NOMO-1 treated with DMSO at 0.1 percent for 48 hours (cell line): ENCODE measurements at regions not wholly inside any gene's neighbourhood (a gene's known extent, or its start where the extent isn't known, plus 50 kb on each side); places are given as distances from the start of the nearest gene placed in this dataset.
"Not testable (repeated sequence)": the region's sequence is repeated elsewhere in the genome, so short reads cannot be mapped to it uniquely, and the experiment has no call there.

ENCODE experiments used
- DNase-seq: peaks from one replicate; lab custom pipeline; 2025; ENCODE audit not compliant: unreplicated experiment; lab: John Stamatoyannopoulos, UW

DNA sequence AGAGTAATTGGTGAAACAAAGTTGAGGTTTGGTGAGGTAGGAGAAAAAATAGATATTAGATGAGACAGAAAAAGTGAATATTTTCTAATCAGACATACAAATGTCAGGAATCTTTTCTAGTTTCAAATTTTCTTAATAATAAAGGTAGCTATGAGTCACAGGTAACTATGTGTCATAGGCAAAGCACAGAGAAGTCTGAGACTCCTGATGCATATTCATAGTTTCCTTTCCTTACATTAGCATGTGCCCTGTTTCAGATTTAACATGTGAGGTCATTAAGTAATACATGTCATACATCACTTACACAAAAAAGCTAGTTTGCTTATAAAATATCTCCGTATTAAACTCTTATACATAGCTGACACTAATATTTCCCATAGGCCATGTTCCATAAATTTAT, 1141.3 kb upstream of the PCDH20 start:
- no peak for DNase-seq

DNA sequence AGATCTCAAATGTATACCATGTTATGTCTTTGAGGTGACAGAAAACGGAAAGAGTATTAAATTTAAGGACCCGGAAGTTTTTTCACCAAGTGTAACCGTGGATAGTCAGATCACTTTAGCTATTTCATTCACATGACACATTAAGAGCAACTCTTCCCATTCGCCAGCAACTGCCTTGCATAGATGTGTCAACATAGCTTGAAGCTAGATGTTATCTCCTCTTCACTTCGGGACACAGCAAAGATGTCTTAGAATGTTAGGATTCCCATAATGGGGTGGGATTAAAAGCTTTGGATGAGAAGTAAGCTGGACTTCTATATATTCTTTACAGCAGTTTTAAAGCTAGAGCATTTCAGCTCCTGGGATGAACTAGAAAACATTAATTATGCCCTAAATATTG, 1135.9 kb upstream of the PCDH20 start:
- no peak for DNase-seq

DNA sequence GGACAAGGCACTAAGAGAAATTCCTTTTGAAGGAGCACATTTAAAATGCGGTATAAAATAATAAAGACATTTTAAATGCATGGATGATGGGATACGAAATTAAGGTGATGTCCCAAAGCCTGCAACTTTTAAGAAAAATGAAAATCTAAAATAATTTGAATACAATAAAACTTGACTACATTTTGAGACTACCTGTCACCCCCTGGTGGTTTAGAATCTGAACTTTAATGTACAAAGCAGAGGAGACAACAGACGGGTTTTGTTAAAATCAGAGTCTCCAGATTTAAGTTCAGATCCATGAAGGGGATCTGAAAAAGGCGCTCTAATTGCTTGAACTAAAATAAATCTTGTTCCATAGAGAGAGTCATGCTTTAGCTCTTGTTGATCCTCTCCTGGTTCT, 1129.3 kb upstream of the PCDH20 start:
- no peak for DNase-seq

DNA sequence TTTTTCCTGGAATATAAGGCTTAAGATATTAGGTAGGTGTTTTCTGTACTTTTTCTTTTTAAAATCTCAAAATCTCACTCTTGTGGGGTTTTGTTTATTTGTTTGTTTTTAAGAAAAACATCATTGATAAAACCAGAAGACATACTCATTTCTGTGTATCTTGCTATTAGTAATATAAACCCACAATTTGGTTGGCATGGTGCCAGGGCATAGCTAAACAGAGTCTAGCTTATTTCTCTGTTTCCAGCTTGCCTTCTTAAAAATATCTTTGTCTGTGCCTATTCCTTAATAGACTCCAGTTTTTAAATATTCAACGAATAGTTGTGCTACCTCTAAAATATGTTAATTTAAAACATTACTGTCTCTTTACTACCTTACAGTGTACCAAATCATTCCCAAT, 1121.9 kb upstream of the PCDH20 start:
- no peak for DNase-seq

DNA sequence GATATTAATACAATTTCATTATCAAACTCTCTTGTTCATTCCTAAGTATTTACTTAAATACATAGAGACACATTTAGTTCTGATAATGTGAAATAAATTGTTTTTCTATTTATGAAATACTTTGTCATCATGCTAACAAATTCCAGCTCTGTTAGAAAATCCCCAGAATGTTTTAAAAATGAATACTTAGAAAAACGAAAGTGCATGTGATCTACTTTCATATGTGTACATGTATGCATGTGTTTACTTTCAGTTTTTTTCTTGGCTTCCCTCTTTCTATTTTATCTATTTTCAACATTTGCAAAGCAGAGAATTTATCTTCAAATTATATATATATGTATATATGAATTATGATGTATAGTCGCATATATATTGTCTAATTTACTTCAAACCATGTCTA, 1110.0 kb upstream of the PCDH20 start:
- DNase-seq = no peak

DNA sequence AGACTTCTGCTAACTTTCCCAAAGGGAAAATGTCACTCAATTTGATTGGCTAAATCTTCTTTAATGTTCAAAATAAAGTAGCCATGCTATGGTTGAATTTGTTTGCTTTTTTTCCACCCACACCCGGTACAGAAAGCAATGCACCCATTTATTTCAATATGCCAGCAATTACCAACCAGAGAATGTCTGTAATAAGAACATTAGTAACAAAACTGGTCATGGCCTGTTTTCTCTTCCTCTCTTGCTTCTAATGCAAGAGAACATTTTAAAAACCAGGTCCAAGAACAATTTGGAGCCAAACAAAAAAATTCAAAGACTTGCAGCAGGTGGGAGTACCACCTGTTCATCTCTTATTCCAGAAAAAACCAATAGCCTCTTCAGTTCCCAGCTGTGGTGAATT, 1108.8 kb upstream of the PCDH20 start:
- no peak for DNase-seq

DNA sequence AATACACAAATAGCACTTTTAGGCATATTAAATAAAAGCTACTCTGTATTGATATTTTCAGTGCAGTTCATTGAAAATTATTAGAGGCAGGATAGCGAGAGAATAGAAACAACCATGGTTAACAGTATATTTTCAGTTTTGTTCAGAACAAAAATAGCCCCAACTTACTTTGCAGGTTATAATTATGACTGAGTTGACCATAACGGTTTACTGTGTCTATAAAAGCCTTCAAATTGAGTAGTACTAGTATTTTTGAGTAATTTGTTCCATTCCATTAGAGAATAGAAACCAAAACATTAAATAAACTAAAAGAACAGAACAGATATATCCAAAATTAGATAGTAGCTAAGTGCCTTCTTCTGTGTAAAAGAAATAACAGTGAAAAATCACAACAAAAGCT, 1108.4 kb upstream of the PCDH20 start:
- DNase-seq = no peak

DNA sequence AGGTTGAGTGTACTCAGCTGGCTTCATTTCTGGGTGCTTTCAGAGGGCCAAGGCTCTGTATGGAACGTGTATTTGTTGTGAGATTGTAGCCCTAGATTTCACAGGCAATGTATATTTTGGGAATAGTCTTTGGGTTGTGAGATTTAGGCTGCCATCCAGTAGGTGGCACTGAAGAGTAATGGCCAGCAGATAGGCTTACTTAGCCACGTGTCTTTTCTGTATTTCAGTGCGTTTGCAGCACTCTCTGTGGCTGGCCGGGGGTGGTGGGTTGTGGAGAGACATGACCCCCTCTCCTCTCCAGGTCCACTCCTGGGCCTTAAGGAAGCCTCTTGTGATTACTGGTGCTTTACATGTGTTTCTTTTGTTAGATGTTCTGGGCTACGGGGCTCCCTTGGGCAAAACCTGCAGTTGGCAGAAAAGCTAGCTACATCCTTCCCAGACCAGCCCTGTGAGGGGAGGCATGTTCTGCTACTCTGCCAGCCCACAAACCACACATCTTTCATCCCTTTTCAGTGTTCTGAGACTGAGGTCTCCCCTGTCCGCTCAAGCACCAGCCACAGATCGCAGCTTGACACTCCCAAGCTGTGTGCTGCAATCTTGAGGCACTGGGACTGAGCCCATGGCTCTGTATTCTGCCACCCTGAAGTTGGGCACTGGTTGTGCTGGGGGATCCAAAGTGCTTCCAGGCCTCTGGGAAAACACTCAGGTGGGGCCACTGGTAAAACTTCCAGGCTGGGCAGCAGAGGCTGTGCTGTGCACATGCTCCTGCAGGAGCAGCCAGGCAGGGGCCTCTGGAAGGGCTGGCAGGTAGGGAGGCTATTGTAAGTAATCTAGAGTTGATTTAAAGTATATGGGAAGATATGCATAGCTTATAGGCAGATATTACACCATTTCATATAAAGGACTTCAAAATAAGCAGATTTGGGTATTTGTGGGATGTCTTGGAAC, 1096.8 kb upstream of the PCDH20 start:
- peak; percentile 25 for DNase-seq

DNA sequence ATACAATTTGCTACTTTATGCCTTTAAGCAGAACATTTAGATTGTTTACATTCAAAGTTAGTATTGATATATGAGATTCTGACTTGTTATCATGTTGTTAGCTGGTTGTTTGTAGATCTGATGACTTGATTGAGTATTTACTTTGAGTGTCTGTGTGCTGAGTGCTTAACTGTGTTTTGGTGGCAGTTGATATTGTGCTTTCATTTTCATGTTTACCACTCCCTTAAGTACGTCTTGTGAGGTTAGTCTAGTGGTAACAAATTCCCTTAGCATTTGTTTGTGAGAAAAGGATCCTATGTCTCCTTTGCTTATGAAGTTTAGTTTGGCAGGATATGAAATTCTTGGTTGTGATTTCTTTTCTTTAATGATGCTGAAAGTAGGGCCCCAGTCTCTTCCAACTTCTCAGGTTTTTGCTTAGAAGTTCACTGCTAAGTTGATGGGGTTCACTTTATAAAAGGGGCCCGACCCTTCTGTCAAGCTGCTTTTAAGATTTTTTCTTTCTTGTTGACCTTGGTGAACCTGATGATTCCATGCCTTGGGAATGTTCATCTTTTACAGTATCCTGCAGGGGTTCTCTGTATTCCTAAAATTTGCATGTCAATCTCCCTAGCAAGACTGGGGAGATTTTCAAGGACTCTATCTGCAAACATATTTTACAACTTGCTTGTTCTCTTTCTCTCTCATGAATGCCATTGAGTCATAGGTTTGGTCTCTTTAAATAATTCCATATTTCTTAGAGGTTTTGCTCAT, 1095.4 kb upstream of the PCDH20 start:
- DNase-seq = no peak

DNA sequence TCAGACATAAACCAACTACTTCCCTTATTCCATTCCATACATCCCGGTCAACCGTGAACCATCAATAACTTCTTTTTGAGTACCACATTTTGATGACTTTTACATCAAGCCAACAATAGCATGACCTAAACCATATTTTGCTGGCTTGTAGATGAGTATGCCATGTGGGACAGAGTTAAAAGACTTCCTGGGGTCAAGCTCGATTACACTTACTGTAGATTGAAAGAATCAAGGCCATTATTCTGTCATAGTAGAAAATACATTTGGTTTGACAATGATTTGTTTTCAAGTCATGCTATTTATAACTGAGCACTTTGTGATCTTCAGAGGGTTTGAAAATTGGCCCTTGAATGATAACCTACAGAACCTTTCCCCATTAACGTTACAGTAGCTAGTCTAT, 1086.9 kb upstream of the PCDH20 start:
- no peak for DNase-seq

DNA sequence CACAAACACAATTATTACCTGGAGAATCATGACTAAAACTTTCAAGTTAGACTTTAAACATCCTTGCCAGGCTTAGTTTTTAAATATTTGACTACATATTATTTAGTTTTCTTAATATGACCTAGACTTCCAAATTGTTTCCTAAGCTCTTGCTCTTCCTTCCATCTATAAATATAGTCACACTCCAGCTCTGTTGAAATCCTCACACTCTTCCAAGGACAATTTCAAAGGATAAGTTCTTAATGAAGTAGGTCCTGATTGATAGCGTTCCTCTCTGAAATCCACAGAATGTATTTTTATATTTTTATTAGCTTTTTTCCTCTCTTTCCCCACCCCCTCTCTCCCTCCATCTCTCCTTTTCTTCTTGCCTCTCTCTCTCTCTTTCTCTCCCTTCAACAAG, 1074.1 kb upstream of the PCDH20 start:
- no peak for DNase-seq

DNA sequence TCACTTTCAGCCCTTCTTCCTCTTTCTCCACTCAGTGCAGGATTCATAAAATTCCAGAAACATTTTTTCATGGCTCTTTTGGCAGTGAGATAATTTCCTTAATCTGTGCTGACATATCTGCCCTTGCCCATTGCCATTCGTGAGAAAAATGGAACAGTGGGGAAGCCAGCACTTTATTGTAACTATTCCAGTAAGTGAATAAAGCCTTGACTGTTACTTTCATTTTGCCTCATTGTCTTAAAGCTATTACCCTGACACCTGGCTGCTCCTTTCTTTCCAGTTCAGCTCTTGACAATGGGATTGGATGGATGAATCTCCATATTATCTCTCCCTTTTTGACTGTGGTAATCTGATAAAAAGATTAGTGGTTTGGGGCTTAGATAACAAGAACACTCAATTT, 1068.1 kb upstream of the PCDH20 start:
- DNase-seq = no peak

DNA sequence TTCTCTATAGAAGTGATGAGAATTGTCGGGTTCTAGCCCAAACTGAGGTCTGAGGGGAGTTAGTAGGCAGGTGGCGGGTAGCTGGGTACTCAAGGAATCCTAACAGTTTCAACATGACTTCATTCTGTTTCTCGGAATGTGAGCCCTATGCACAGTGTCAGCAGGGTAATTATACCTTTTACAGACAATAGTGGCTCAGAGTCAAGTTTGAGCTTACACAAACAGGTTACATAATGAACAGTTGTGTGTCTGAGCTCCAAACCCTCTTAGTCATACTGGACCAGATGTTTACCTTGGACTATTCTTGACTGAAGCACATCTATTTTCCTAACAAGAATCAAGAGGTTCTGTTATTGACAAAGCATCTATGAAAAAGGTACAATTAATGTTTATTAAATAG, 1066.7 kb upstream of the PCDH20 start:
- DNase-seq = no peak

DNA sequence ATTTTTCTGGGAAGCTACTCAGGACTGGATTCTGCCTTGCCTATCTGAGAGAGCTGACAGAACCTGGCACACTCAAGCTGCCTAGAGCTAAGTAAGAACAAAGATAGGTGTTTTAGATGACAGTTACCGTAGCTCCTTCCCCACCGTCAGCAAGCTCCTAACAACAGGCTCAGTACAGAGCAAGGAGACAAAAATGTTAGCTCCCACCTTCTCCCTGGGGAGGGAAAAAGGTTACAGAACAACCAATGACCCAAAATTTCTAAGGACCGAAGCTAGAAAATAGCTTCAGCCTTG, 1058.2 kb upstream of the PCDH20 start:
- DNase-seq = no peak

DNA sequence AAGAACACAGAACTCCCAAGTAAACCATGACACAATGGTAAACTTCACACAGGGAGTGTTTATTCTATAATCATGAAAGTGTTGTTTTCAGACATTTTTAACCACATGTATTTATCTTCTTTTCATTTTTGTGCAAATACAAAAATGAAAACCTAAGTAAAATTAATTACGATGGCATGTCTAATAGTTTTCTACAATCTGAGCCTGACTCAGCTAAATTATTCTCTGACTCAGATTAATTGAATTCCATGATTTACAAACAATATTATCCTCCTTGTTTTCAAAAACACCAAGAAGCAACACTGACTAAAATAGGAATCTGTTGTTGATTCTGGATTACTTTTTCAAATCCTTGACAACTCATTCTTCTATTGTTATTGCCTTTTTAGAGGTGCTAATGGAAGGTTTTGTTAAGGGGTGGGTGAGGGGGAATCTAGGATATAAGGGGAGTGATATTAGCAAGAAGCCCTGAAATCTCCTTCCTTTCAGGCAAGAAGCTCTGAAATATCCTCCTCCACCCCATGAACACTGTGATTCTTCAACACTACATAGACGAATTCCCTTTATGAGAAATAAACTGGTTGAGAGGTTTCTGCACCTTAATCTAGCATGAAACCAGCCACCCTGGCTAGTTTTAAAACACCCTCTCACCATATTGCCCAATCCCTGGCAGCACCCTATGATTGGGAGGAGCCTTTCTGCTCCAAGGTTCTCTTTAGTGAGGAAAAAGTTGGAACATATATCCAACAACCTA, 1057.7 kb upstream of the PCDH20 start:
- DNase-seq = no peak

DNA sequence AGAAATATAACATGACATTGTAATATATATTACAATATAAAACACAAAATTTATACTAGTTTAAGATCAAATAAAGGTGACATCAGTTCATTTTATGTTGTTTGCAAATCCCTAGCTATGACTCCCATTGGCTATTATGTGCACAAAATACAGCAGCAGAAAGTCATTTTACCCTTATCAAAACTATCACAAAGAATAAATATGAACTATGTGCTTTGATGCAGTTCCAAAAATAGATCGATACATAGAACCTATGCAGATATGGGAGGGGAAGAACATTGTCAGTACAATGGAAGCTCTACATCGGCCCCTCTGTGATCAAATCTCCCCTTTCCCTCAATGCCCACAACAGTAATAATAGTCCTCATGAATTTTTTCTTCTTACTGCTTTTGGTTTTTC, 1038.1 kb upstream of the PCDH20 start:
- DNase-seq = no peak

DNA sequence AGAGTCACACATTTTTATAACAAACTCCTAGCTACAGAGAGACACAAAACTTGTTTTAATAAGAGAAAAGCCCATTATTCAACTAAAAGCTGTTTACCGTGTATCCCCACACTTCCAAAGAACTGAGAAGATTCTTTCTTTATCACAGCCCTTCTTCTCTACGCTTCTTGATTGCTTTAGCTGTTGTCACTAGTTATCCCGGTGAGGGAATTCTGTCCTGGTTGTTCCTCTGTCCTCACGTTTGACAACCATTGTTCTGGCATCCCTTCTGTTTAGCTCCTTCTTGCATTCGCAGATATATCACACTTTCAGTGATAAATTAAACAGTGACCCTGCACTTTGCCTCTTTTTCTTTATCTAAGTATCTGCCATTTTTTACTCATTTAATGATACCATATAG, 1035.1 kb upstream of the PCDH20 start:
- no peak for DNase-seq

DNA sequence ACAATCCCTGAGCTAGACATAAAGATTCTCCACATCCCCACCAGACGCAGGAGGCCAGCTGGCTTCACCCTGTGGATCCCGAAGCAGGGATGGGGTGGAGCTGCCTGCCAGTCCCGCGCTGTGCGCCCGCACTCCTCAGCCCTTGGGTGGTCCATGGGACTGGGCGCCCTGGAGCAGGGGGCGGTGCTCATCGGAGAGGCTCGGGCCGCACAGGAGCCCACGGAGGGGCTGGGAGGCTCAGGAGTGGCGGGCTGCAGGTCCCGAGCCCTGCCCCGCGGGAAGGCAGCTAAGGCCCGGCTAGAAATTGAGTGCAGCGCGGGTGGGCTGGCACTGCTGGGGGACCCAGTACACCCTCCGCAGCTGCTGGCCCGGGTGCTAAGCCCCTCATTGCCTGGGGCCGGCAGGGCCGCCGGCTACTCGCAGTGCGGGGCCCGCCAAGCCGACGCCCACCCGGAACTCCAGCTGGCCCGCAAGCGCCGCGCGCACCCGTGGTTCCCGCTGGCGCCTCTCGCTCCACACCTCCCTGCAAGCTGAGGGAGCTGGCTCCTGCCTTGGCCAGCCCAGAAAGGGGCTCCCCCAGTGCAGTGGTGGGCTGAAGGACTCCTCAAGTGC, 1032.2 kb upstream of the PCDH20 start:
- not testable (repeated sequence) for DNase-seq

DNA sequence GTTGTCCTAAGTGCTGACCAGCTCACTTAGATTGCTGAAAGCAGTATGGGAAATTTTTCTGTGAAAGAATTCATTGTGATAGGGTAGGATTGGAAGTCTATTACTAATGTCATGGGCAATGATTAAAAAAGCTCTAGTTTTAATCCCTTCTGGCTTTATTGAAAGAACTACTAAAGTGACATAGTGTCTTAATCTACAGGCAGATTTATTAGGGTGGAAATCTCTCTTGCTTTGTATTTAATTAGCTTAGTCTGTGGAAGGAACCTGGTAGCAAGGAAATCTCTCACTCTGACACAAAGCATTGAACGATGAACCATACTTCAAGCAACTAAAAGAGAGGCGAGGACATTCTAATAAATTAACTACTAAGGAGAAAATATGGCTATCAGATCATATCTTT, 1029.2 kb upstream of the PCDH20 start:
- DNase-seq = no peak

DNA sequence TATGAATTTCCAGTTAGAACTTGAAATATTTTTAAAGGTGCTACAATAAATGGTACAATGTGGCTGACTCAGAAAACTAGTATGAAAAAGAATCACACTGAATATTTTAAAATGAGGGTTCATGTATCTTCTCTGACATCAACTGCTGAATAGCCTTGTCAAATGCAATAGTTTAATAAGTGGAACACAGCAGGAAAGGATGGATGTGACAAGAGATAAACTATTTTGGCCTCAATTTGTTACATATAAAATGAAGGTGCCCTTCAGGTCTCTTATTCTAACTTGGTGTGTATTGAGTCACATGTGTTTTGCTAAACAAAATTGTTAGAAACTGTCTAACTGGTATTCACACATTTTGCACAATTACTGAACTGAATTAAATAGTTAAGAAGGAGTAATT, 1018.4 kb upstream of the PCDH20 start:
- DNase-seq = no peak

DNA sequence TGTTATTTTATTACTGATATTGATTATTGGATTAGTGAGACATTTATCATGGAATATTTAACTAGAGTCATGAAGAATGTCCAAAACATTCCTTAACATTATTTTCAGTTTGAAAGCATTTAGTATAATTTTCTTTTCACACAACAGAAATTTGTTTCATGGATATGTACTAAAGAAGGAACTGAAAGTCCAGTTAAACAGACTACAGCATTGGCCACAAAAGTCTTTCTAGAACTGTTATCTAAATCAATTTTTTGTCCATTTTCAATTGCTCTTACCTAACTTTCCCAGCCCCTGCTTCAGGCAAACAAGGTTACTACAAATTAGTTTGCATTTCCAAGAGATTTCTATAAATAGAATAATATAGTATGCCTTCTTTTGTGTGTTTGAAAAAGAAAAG, 1018.0 kb upstream of the PCDH20 start:
- no peak for DNase-seq
